GM21723 (cell line): ENCODE measurements at regions not wholly inside any gene's neighbourhood (a gene's known extent, or its start where the extent isn't known, plus 50 kb on each side); places are given as distances from the start of the nearest gene placed in this dataset.
A peak's percentile ranks its signal among the peaks of the same experiment; 100 is the strongest.

Experiments used
- ATAC-seq: cut with Tn5 transposase; IDR thresholded peaks from one replicate; pipeline ENCODE4 v1.9.1; 2021; ENCODE audit warnings: mild to moderate bottlenecking, moderate library complexity; ENCODE audit not compliant: unreplicated experiment

GRCh38 chr7:25893436-25893835 is 258.6 kb upstream of the NFE2L3 start:
- ATAC-seq = no peak

- ATAC-seq = peak; percentile 70
These were observed 257.7 kb upstream of the NFE2L3 start for GRCh38 chr7:25894002-25894901.

GRCh38 chr7:25894902-25895791 is 256.9 kb upstream of the NFE2L3 start:
- peak; percentile 65 for ATAC-seq

DNA sequence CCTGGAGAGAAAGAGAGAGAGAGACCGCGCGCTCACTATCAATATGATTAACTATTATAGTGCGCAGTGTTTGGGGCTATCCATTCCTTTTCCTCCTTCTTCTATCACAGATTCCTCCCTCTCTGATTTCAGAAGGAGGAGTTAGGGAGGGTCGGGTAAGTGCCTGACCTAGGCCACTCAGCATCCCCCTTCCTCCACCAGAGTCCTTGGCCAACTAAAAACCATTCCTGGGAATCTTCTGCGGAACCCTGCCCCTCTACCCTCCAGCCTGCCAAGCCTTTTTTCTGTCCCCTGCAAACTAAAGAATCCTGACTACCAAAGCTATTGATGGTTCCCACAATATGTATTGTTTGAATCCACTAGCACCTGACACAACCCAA is 256.2 kb upstream of the NFE2L3 start:
- ATAC-seq = no peak

DNA sequence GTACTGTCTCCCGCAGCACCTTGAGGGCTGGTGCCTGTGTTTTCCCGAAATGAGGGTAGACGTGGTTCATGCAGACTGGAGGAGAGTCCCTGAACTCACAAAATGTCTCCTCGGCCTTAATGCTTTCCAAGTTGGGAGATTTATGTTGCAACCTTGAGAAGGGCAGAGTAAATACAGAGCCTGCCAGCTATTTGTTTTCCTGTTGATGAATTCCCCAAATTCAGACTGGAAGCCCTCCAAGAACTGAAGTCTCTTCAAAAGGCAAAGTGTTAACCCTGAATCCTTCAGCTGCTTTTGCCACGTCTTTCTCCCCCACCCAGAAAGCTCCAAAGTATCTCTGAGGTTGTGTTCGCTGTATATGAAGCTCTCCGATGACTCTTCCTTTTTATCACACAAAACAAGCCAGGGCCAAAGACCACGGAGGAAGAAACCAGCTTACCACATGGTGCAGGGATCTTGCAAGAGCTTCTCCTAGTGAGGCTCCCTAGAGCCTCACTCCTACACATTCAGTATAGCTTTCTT is 254.7 kb upstream of the NFE2L3 start:
- no peak for ATAC-seq

GRCh38 chr7:25900245-25900644 is 251.8 kb upstream of the NFE2L3 start:
- no peak for ATAC-seq

DNA sequence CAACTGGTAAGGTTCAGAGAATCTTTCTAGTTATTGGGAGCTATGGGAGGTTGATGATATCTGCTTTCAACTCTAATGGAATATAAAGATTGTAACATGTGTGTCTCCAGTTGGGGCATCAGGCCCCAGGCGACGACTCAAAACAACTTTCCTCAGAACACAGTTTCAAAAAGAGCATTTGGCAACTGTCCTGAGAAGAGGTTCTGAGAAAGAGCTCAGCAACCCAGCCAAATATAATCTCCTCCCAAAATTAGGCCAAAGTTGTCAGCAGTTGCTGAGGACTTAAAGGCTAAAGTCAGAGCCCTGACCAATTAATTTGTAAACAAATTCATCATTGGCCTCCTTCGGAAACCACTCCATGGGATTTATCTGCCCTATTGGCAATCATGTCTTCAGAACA is 251.1 kb upstream of the NFE2L3 start:
- no peak for ATAC-seq

DNA sequence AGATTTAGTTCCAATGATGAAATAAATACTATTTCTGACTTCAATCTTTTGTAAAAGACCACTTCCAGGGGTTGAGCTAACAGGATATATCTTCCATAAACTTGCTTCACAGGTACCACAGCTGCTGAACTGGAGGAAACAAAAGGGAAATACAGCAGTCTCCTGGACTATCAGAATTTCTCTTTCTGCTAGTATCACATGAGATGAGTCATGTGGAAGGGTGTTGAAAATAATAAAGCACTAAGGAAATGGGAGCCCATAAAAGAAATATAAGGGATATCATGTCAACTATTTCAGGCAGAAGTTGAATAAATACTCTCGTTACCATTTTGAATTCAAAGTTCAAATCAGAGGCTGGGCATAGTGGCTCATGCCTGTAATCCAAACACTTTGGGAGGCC is 250.3 kb upstream of the NFE2L3 start:
- ATAC-seq = no peak

- no peak for ATAC-seq
These were observed 246.0 kb upstream of the NFE2L3 start for GRCh38 chr7:25906003-25906402.

GRCh38 chr7:25906760-25907159 is 245.2 kb upstream of the NFE2L3 start:
- no peak for ATAC-seq

GRCh38 chr7:25907214-25907613 is 244.8 kb upstream of the NFE2L3 start:
- ATAC-seq = no peak

DNA sequence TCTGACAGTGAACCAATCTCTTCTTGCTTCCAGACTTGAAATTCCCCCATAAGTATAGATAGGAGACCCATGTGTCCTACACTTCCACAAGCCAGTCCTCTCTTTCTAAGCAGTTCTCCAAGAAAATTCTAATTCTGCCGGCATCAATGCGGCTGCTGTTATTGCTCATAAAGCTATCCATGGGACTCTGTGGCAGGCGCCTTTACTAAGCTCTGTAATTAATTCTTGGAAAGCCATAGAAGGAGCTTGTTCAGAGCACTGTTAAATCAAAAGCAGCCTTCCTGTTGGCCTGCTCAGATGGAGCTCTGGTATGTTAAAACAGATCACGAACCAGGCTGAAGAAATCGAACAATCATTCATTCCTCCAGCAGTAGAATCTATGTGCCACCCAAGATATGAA is 244.3 kb upstream of the NFE2L3 start:
- ATAC-seq = no peak

DNA sequence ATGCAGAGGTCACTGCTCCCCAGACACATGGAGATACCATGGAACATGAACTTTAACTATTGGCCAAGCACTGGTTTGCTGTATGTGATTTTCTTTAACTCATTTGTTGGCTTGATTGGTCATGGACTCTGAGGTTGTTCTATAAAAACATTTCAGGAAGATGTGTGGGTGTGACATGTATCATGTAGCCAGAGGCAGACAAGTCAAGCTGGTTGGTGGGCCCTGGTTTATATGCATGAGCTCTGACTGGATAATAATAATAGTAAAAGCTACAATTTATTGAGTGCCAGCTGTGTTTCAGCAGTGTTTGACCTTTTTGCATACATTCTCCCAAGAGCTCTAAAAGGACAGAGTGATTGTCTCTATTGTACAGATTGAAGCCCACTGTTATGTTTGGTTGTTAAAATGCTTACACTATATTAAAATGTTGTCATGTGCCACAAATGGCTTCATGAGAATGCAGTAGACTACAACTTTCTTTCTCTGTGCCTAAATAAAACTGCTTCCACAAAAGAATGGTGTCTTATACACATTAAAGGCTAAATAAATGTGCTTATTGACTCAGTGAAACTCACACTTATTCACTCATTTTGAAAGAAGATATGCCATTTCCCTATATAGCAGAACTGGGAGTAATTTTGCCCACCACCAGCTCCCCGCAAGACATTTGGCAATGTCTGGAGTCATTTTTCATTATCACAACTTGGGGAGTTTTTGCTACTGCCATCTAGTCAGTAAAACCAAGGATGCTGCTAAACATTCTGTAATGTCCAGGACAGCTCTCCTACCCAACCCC is 243.6 kb upstream of the NFE2L3 start:
- no peak for ATAC-seq

DNA sequence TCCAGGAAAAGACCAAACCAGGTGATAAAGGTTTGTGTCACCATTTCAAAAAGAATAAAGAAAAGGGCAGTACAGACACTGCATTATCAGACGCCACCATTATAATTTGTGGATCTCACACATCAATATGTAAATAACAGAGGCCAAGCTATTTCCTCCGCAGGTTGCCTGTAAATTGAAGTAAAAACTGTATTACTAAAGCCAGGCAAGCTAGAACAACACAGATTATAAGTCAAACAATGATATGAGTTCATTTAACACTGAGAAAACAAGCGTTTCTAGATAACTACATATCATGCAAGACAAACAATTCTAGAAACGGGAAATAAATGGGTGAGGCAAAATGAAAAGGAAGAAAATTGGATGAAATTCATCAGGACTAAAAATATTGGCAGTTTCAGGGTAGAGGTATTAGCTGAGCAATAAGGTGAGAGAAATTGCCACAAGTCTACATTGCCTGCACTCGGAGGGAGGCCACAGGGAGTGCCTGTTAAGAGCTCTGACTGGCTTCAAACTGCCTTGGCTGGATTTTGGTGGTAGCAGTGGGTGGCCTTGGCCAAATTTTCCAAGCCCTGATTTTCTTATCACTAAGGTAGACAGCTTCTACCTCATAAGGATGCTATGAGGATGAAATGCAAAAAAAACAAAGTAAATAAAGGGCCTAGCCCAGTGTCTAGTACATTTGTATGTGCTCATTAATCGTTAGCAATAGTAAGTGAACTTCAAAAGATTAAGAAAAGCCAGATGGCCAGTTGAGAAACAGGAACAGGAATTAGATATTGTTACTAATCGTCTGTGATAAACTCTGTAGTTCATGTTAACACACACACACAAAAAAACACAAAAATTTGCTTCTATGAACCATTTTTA is 240.0 kb upstream of the NFE2L3 start:
- no peak for ATAC-seq

DNA sequence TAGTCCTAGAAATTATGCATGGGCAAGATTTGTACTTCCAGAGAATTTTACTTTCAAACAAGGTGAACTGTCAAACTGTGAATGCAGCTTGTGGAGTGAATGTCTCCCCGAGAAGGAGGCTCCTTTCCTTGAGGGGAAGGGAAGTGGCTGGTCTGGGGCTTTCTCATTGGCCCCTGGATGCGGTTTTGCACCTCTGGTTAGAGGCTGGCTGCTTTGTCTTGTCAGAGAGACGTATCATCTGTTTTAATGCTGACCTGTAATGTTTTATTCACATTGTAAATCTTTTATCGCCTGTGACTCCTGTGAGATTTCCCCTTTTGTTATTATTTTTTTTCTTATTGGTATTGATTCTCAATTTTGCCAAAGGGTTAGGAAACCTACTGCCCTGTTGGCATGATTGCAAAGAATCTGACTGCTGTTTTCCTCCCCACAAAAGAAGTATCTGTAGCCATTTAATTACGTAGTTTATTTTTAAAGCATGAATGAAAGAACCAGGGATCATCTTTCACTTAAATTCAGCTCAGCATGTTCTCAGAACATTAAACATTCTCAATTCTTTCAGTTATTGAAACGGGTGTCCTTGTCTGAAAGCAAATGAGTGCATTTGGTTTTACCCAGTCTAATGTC is 238.3 kb upstream of the NFE2L3 start:
- no peak for ATAC-seq

DNA sequence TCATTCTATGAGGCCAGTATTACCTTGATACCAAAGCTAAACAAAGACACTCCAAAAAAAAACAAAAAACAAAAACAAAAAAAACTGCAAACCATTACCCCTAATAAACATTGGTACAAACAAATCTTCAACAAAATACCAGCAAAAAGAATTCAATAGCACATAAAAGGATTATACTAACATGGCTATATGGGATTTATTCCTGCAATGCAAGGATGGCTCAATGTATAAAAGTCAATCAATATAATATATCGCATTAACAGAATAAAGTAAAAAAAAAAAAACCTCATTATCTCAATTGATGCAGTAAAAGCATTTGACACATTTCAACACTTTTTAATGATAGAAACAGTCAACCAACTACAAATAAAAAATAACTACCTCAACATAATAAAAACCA is 233.3 kb upstream of the NFE2L3 start:
- no peak for ATAC-seq

- ATAC-seq = no peak
These were observed 229.7 kb upstream of the NFE2L3 start for GRCh38 chr7:25922296-25922695.

DNA sequence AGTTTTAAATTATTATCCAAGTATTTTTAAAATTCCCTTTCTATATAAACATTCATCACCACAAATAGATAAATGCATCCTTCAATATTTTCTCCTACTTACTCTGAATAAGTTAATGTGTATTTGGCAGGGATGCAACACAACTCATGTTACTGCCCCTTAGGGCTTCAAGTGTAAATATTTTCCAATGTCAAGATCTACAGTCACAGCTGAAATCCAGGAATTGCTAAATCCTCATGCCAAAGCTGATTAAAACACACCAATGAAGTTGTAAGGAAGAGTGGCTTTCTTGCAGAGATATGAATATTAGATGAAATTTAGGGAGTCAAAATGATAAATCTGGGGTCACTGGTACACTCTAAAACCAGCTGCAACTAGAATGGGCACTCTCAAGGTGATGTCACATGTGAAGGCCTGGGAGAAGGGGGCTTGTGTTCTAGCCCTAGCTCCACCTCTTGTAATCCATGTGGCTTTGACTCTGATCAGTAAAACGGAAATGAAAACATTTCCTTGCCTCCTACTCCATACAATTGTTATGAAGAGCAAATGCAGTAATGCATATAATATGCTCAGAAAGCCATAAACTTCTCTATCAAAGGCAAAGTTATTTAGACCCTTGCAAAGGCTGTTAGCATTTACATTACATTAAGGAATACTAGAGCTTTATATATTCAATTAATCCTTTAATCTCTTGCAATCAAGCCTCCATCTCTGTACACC is 228.1 kb upstream of the NFE2L3 start:
- no peak for ATAC-seq

- ATAC-seq = no peak
These were observed 226.0 kb upstream of the NFE2L3 start for GRCh38 chr7:25926009-25926408.
